H1 (cell line): ENCODE measurements at regions not wholly inside any gene's neighbourhood (a gene's known extent, or its start where the extent isn't known, plus 50 kb on each side); places are given as distances from the start of the nearest gene placed in this dataset.

Experiments used
- CTCF ChIA-PET: fragments of 300-600 bp; sonication (Branson Sonifier 250); formaldehyde crosslinking; loops from one replicate; lab custom pipeline; 2021; ENCODE audit not compliant: partially characterized antibody; lab: Charles Lee
- POLR2A ChIA-PET: fragments of 300-600 bp; sonication (Branson Sonifier 250); formaldehyde crosslinking; loops from one replicate; lab custom pipeline; 2021; ENCODE audit warnings: inconsistent platforms; ENCODE audit not compliant: partially characterized antibody; lab: Charles Lee
- DNase-seq, 2 experiments: peaks; one replicate each; pipeline versions ENCODE4 v3.0.0 to v3.0.0-alpha.2; 2010 to 2022; ENCODE audit warnings: low spot score in 2 of 2, low read depth in 1 of 2, mixed read lengths in 1 of 2
- FAIRE-seq: peaks from 2 replicates; lab custom pipeline; 2011; peaks lifted over from hg19 to GRCh38; lab: Jason Lieb, UNC
- H2AFZ ChIP-seq: 2 replicates; pipeline ENCODE4 v1.8.1; 2012; ENCODE audit warnings: low read length, inconsistent platforms
- H2AK5ac ChIP-seq: 2 replicates; pipeline ENCODE4 v1.6.1; 2013; ENCODE audit warnings: low read depth, low read length
- H2BK120ac ChIP-seq: replicated peaks from 2 replicates; pipeline ENCODE3; 2013; ENCODE audit warnings: low read depth, low read length, inconsistent platforms
- H2BK12ac ChIP-seq: 2 replicates; pipeline ENCODE4 v1.6.1; 2013; ENCODE audit warnings: low read depth, low read length
- H2BK15ac ChIP-seq: 2 replicates; pipeline ENCODE4 v1.6.1; 2013; ENCODE audit warnings: low read length
- H2BK20ac ChIP-seq: 2 replicates; pipeline ENCODE4 v1.6.1; 2013; ENCODE audit warnings: low read length
- H2BK5ac ChIP-seq: 2 replicates; pipeline ENCODE4 v1.6.1; 2013; ENCODE audit warnings: low read depth, low read length
- H3K14ac ChIP-seq: 2 replicates; pipeline ENCODE4 v1.6.1; 2013; ENCODE audit warnings: inconsistent platforms; ENCODE audit not compliant: insufficient read length
- H3K18ac ChIP-seq: 2 replicates; pipeline ENCODE4 v1.6.1; 2013; ENCODE audit warnings: low read length; ENCODE audit errors: extremely low read depth
- H3K23ac ChIP-seq: 2 replicates; pipeline ENCODE4 v1.6.1; 2013; ENCODE audit warnings: inconsistent platforms; ENCODE audit not compliant: insufficient read length
- H3K23me2 ChIP-seq: 2 replicates; pipeline ENCODE4 v1.6.1; 2013; ENCODE audit warnings: low read depth, low read length
- H3K27ac ChIP-seq: 2 replicates; pipeline ENCODE4 v1.6.1; 2011; ENCODE audit warnings: low read depth, low read length, inconsistent platforms
- H3K27me3 ChIP-seq, 4 experiments: replicated peaks in 1 of 4; 1 replicate in 1 of 4; 2 replicates in 3 of 4; pipeline versions ENCODE4 v1.6.1 to v1.8.1; 2011 to 2013; ENCODE audit warnings: low read length in 3 of 4, mild to moderate bottlenecking in 3 of 4, inconsistent platforms in 2 of 4, mixed read lengths in 2 of 4, moderate library complexity in 1 of 4; ENCODE audit not compliant: control insufficient read depth in 3 of 4, insufficient read depth in 3 of 4; ENCODE audit errors: extremely low read depth in 1 of 4
- H3K36me3 ChIP-seq, 4 experiments: 2 replicates each; pipeline versions ENCODE4 v1.6.1 to v1.8.1; 2011 to 2013; ENCODE audit warnings: mild to moderate bottlenecking in 4 of 4, low read length in 3 of 4, moderate library complexity in 2 of 4, control low read depth in 1 of 4, inconsistent platforms in 1 of 4; ENCODE audit not compliant: insufficient read depth in 4 of 4, control insufficient read depth in 2 of 4
- H3K4ac ChIP-seq: replicated peaks from 2 replicates; pipeline ENCODE3; 2013; ENCODE audit warnings: low read length, low read depth, mixed read lengths, inconsistent platforms; ENCODE audit not compliant: insufficient read length
- H3K4me1 ChIP-seq, 4 experiments: replicated peaks in 1 of 4; 1 replicate in 1 of 4; 2 replicates in 3 of 4; pipeline versions ENCODE4 v1.6.1 to v1.8.1; 2011 to 2013; ENCODE audit warnings: low read length in 3 of 4, inconsistent platforms in 2 of 4, mixed read lengths in 1 of 4; ENCODE audit not compliant: insufficient read depth in 4 of 4, control insufficient read depth in 3 of 4
- H3K4me2 ChIP-seq, 2 experiments: 2 replicates each; pipeline versions ENCODE4 v1.6.1 to v1.8.1; 2011 to 2013; ENCODE audit warnings: low read depth in 2 of 2, low read length in 2 of 2, control low read depth in 1 of 2, inconsistent platforms in 1 of 2, mild to moderate bottlenecking in 1 of 2; ENCODE audit not compliant: insufficient read depth in 1 of 2
- H3K4me3 ChIP-seq, 4 experiments: fragments of 200-600, 300-600 bp in 1 of 4; sonication (generic), shearing (Covaris generic), sonication (Bioruptor Twin) in 1 of 4; 2 replicates each; pipeline versions ENCODE4 v1.5.1 to v1.8.1; 2011 to 2016; ENCODE audit warnings: low read length in 4 of 4, low read depth in 3 of 4, control low read depth in 2 of 4, inconsistent platforms in 2 of 4, mild to moderate bottlenecking in 2 of 4, mixed read lengths in 1 of 4, moderate library complexity in 1 of 4; ENCODE audit not compliant: insufficient read depth in 2 of 4; ENCODE audit errors: extremely low read depth in 1 of 4
- H3K56ac ChIP-seq: replicated peaks from 2 replicates; pipeline ENCODE3; 2013; ENCODE audit warnings: low read depth, mild to moderate bottlenecking, mixed read lengths, low read length, inconsistent platforms; ENCODE audit not compliant: insufficient read length
- H3K79me1 ChIP-seq: 2 replicates; pipeline ENCODE4 v1.6.1; 2013; ENCODE audit warnings: low read depth, low read length, control low read depth
- H3K79me2 ChIP-seq, 2 experiments: 2 replicates each; pipeline versions ENCODE4 v1.6.1 to v1.8.1; 2012 to 2013; ENCODE audit warnings: low read length in 2 of 2, mild to moderate bottlenecking in 2 of 2, inconsistent platforms in 1 of 2; ENCODE audit not compliant: insufficient read depth in 2 of 2, control insufficient read depth in 1 of 2
- H3K9ac ChIP-seq, 4 experiments: replicated peaks in 1 of 4; 1 replicate in 1 of 4; 2 replicates in 3 of 4; pipeline versions ENCODE4 v1.6.1 to v1.8.1; 2011 to 2013; ENCODE audit warnings: low read depth in 3 of 4, low read length in 3 of 4, control low read depth in 2 of 4, mild to moderate bottlenecking in 2 of 4, moderate library complexity in 2 of 4, inconsistent platforms in 1 of 4; ENCODE audit errors: extremely low read depth in 1 of 4
- H3K9me3 ChIP-seq, 2 experiments: 2 replicates each; pipeline versions ENCODE4 v1.6.1 to v1.8.1; 2012 to 2013; ENCODE audit warnings: mild to moderate bottlenecking in 2 of 2, moderate library complexity in 2 of 2, control low read depth in 1 of 2, inconsistent platforms in 1 of 2, low read depth in 1 of 2, low read length in 1 of 2, mixed read lengths in 1 of 2; ENCODE audit not compliant: insufficient read depth in 2 of 2
- H4K20me1 ChIP-seq, 2 experiments: replicated peaks in 1 of 2; 2 replicates each; pipeline versions ENCODE3 to v1.8.1; 2011 to 2013; ENCODE audit warnings: inconsistent platforms in 2 of 2, low read length in 2 of 2, mild to moderate bottlenecking in 1 of 2; ENCODE audit not compliant: insufficient read depth in 2 of 2, control insufficient read depth in 1 of 2
- H4K5ac ChIP-seq: 2 replicates; pipeline ENCODE4 v1.6.1; 2013; ENCODE audit warnings: low read length, low read depth, mixed read lengths, inconsistent platforms; ENCODE audit not compliant: insufficient read length
- H4K8ac ChIP-seq: 2 replicates; pipeline ENCODE4 v1.8.0; 2013; ENCODE audit warnings: mild to moderate bottlenecking, moderate library complexity, low read length, inconsistent platforms; ENCODE audit not compliant: insufficient read depth; ENCODE audit errors: extremely low read depth
- H4K91ac ChIP-seq: replicated peaks from 2 replicates; pipeline ENCODE3; 2013; ENCODE audit warnings: low read length, mixed read lengths, inconsistent platforms; ENCODE audit not compliant: insufficient read length
- CBX5 ChIP-seq: fragments of 300-800, 300-1000 bp; sonication (generic); IDR thresholded peaks from 2 replicates; pipeline ENCODE4 v1.7.1; 2016; ENCODE audit warnings: antibody characterized with exemption, low read length, low read depth
- EGR1 ChIP-seq: IDR thresholded peaks from 2 replicates; pipeline ENCODE4 v1.6.1; 2011; ENCODE audit warnings: low read depth, low read length, borderline replicate concordance
- EP300 ChIP-seq, 2 experiments: IDR thresholded peaks; 1 replicate in 1 of 2; 2 replicates in 1 of 2; pipeline ENCODE4 v1.6.1; 2011 to 2012; ENCODE audit warnings: low read depth in 2 of 2, low read length in 2 of 2, mild to moderate bottlenecking in 2 of 2, borderline replicate concordance in 1 of 2, inconsistent platforms in 1 of 2, moderate library complexity in 1 of 2
- EZH2 ChIP-seq: fragments of 200-600 bp; sonication (generic); IDR thresholded peaks from 2 replicates; pipeline ENCODE4 v1.7.1; 2012; ENCODE audit warnings: low read depth, mild to moderate bottlenecking, moderate library complexity, low read length, inconsistent platforms; ENCODE audit not compliant: severe bottlenecking
- KDM4A ChIP-seq: IDR thresholded peaks from one replicate; pipeline ENCODE4 v1.7.1; 2012; ENCODE audit warnings: low read depth, mild to moderate bottlenecking, moderate library complexity, low read length, inconsistent platforms; ENCODE audit not compliant: severe bottlenecking
- KDM5A ChIP-seq: fragments of 200-600 bp; IDR thresholded peaks from 2 replicates; pipeline ENCODE4 v1.7.1; 2012; ENCODE audit warnings: mild to moderate bottlenecking, low read length, inconsistent platforms, mixed read lengths
- NRF1 ChIP-seq: IDR thresholded peaks from 2 replicates; pipeline ENCODE4 v1.6.1; 2011; ENCODE audit warnings: mild to moderate bottlenecking, low read depth, low read length, improper control_type of control experiment
- RNF2 ChIP-seq: fragments of 200-900, 300-1000 bp; sonication (generic); IDR thresholded peaks from 2 replicates; pipeline ENCODE4 v1.7.1; 2016; ENCODE audit warnings: borderline replicate concordance, low read depth, mild to moderate bottlenecking, antibody characterized with exemption, low read length; ENCODE audit not compliant: poor library complexity, severe bottlenecking; ENCODE audit errors: missing control alignments
- RXRA ChIP-seq: IDR thresholded peaks from 2 replicates; pipeline ENCODE4 v1.6.1; 2011; ENCODE audit warnings: low read depth, mild to moderate bottlenecking, low read length, moderate library complexity; ENCODE audit not compliant: insufficient read depth
- SP1 ChIP-seq: IDR thresholded peaks from 2 replicates; pipeline ENCODE4 v1.6.1; 2011; ENCODE audit warnings: low read depth, low read length
- TBP ChIP-seq: IDR thresholded peaks from 2 replicates; pipeline ENCODE4 v1.6.1; 2011; ENCODE audit warnings: low read depth, low read length, improper control_type of control experiment
- TCF12 ChIP-seq: IDR thresholded peaks from 2 replicates; pipeline ENCODE4 v1.6.1; 2011; ENCODE audit warnings: low read depth, mild to moderate bottlenecking, low read length
- WGBS, 2 experiments: shearing (Covaris generic) in 1 of 2; methylation state at CpG; one replicate each; pipeline versions ENCODE4 v1.1.6 to v1.1.7; 2013 to 2015; ENCODE audit warnings: low lambda C conversion rate in 2 of 2, mixed read lengths in 2 of 2, inconsistent platforms in 1 of 2, low coverage in 1 of 2, missing lambda C conversion rate in 1 of 2; ENCODE audit not compliant: insufficient replicate concordance in 2 of 2, insufficient coverage in 1 of 2, insufficient read length in 1 of 2; ENCODE audit errors: extremely low coverage in 1 of 2, missing lambda C conversion rate in 1 of 2; 5-methylcytosine and 5-hydroxymethylcytosine counted together
- TF ChIP-seq, protein P1 (sequence below): IDR thresholded peaks from 2 replicates; pipeline ENCODE4 v1.6.1; 2012; ENCODE audit warnings: low read length, inconsistent platforms

DNA sequence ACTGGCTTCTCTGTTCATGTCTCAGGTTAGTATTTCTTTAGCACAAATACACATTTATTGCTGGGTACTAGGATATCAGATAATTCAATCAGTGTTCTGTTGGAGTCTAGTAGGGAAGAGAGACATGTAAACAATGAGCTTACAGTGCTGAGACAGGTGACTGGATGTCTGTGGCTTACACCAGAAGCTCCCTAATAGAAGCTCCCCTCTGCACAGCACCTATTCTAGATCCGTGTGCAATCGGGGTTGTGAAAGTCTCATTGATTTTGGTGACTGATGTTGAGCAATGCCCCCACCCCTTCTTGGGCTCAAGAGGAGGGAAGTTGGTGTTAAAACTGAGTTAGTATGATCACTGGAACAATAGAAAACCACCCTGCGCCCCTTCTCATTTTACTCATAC, 279.2 kb downstream of the RPS6KC1 start:
- Histone ChIP-seq H3K27me3 (no peaks in the 10 kb centered on the region), H3K14ac (no peak overlapping the region), H4K8ac (no peak overlapping the region), H3K9me3 (no peaks in the 10 kb centered on the region), H3K23ac (no peak overlapping the region), H3K27ac (no peak overlapping the region), H2AFZ (no peak overlapping the region), H3K23me2 (no peaks in the 10 kb centered on the region), H3K4ac (no peak overlapping the region), H3K4me1 (no peaks in the 10 kb centered on the region), H2BK120ac (no peak overlapping the region), H3K79me1 (no peaks in the 10 kb centered on the region), H3K4me3 (no peak overlapping the region), H4K91ac (no peak overlapping the region), H2BK12ac (no peak overlapping the region), H2AK5ac (no peak overlapping the region), H3K79me2 (no peaks in the 10 kb centered on the region), H2BK5ac (no peak overlapping the region), H3K36me3 (no peaks in the 10 kb centered on the region), H3K9ac (no peak overlapping the region), H4K20me1 (no peaks in the 10 kb centered on the region), H2BK15ac (no peak overlapping the region), H2BK20ac (no peak overlapping the region), H4K5ac (no peak overlapping the region), H3K56ac (no peak overlapping the region), H3K18ac (no peak overlapping the region), H3K4me2 (no peak overlapping the region)
- DNase-seq: no peak
- 94% methylated on average over 3 of the region's 3 CpGs; no CpG with 5 or more reads in 1 of the 2 experiments for WGBS, 2 experiments
- CTCF ChIA-PET: interaction anchor here (0.9 to 1.8 kb wide), 3 partner anchors 9 to 27 kb away, joined by 3 to 4 read pairs (median 3); no protein-coding TSS in a partner anchor
- POLR2A ChIA-PET: no interaction called here
- FAIRE-seq: no peak
- no peak for TF ChIP-seq RXRA
- no peak for TF ChIP-seq KDM5A
- no peak for TF ChIP-seq TBP
- no peak for TF ChIP-seq SP1
- no peak for TF ChIP-seq EZH2
- TF ChIP-seq CBX5: no peak
- TF ChIP-seq EGR1: no peak
- no peak for TF ChIP-seq NRF1
- TF ChIP-seq EP300 (IDR thresholded peaks at IDR 0.05; ENCODE audit: borderline replicate concordance in 1 of 2, low read depth in 2 of 2, low read length in 2 of 2): no peak
- no peak for TF ChIP-seq KDM4A
- TF ChIP-seq, protein P1, sequence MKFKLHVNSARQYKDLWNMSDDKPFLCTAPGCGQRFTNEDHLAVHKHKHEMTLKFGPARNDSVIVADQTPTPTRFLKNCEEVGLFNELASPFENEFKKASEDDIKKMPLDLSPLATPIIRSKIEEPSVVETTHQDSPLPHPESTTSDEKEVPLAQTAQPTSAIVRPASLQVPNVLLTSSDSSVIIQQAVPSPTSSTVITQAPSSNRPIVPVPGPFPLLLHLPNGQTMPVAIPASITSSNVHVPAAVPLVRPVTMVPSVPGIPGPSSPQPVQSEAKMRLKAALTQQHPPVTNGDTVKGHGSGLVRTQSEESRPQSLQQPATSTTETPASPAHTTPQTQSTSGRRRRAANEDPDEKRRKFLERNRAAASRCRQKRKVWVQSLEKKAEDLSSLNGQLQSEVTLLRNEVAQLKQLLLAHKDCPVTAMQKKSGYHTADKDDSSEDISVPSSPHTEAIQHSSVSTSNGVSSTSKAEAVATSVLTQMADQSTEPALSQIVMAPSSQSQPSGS: no peak
- no peak for TF ChIP-seq TCF12
- TF ChIP-seq RNF2: no peak
